CD4-positive, alpha-beta T cell (primary cell): ENCODE measurements at regions not wholly inside any gene's neighbourhood (a gene's known extent, or its start where the extent isn't known, plus 50 kb on each side); places are given as distances from the start of the nearest gene placed in this dataset.

ENCODE experiments used
- ATAC-seq: fragments of 200-7000 bp; cut with Tn5 transposase; one replicate; pipeline ENCODE4 v1.10.0; 2022; ENCODE audit warnings: mild to moderate bottlenecking; ENCODE audit not compliant: poor library complexity
- CTCF ChIA-PET: fragments of 350-600 bp; sonication (Branson Sonifier 250); formaldehyde crosslinking; loops from one replicate; lab custom pipeline; 2021; ENCODE audit warnings: antibody characterized with exemption, inconsistent platforms; lab: Charles Lee
- POLR2A ChIA-PET: fragments of 350-600 bp; sonication (Branson Sonifier 250); formaldehyde crosslinking; loops from one replicate; lab custom pipeline; 2021; ENCODE audit warnings: antibody characterized with exemption, inconsistent platforms; lab: Charles Lee
- DNase-seq, 14 experiments: peaks; one replicate each; pipeline ENCODE4 v3.0.0-alpha.2; 2013 to 2020; ENCODE audit warnings: mixed read lengths in 2 of 14
- H3K27ac ChIP-seq, 2 donors: one replicate each; pipeline versions ENCODE4 v1.5.1 to v1.7.0; 2013; ENCODE audit warnings: low read length in 2 of 2, low read depth in 1 of 2, mild to moderate bottlenecking in 1 of 2
- H3K27me3 ChIP-seq, 2 experiments: 1 replicate in 1 of 2; 2 replicates in 1 of 2; pipeline versions ENCODE4 v1.6.1 to v1.7.0; 2013; ENCODE audit warnings: low read length in 2 of 2, control low read depth in 1 of 2, mild to moderate bottlenecking in 1 of 2, moderate library complexity in 1 of 2; ENCODE audit not compliant: insufficient read depth in 2 of 2, control insufficient read depth in 1 of 2
- H3K36me3 ChIP-seq: one replicate; pipeline ENCODE4 v1.6.1; 2013; ENCODE audit warnings: low read length, control low read depth; ENCODE audit not compliant: insufficient read depth
- H3K4me1 ChIP-seq: one replicate; pipeline ENCODE4 v1.6.1; 2013; ENCODE audit warnings: low read length, control low read depth; ENCODE audit not compliant: insufficient read depth
- H3K4me3 ChIP-seq: one replicate; pipeline ENCODE4 v1.5.1; 2013; ENCODE audit warnings: mild to moderate bottlenecking, low read length, moderate library complexity
- H3K9me3 ChIP-seq, 2 experiments: 1 replicate in 1 of 2; 2 replicates in 1 of 2; pipeline versions ENCODE4 v1.6.1 to v1.7.0; 2013; ENCODE audit warnings: low read length in 2 of 2, mild to moderate bottlenecking in 2 of 2, control low read depth in 1 of 2, moderate library complexity in 1 of 2; ENCODE audit not compliant: control insufficient read depth in 1 of 2, insufficient read depth in 1 of 2
- H3K27ac Mint-ChIP-seq: one replicate; pipeline ENCODE4 v1.8.0; 2020; ENCODE audit warnings: mixed read lengths
- H3K27me3 Mint-ChIP-seq: one replicate; pipeline ENCODE4 v1.8.0; 2021; ENCODE audit warnings: mixed read lengths
- H3K36me3 Mint-ChIP-seq: one replicate; pipeline ENCODE4 v1.8.0; 2021; ENCODE audit warnings: low read depth, mixed read lengths
- H3K4me1 Mint-ChIP-seq: one replicate; pipeline ENCODE4 v1.8.0; 2021; ENCODE audit warnings: low read depth, mixed read lengths
- H3K4me3 Mint-ChIP-seq: one replicate; pipeline ENCODE4 v1.8.0; 2020; ENCODE audit warnings: mild to moderate bottlenecking, mixed read lengths
- H3K9me3 Mint-ChIP-seq: one replicate; pipeline ENCODE4 v1.8.0; 2020; ENCODE audit warnings: mixed read lengths
- CTCF ChIP-seq: fragments of 200-600 bp; IDR thresholded peaks from one replicate; pipeline ENCODE4 v1.8.0; 2022; ENCODE audit warnings: antibody characterized with exemption, mild to moderate bottlenecking
- intact Hi-C, 2 experiments: fragments of 100-400 bp; cut with DNase I in 1 of 2; cut with micrococcal nuclease in 1 of 2; formaldehyde crosslinking; loops; one replicate each; pipeline versions ENCODE4 v1.15.1 to v1.9.0; 2023 to 2025; cut with DNase I, micrococcal nuclease

GRCh38 chr2:144225076-144225475 lies 294.8 kb downstream of the ZEB2 start:
- Histone ChIP-seq H3K36me3 (no peaks in the 10 kb centered on the region), H3K4me3 (no peak overlapping the region), H3K9me3 (no peaks in the 10 kb centered on the region), H3K4me1 (no peaks in the 10 kb centered on the region), H3K27ac (no peak overlapping the region), H3K27me3 (no peaks in the 10 kb centered on the region)
- H3K4me1 Mint-ChIP-seq, result no peaks in the 10 kb centered on the region
- no peaks in the 10 kb centered on the region for H3K36me3 Mint-ChIP-seq
- H3K27me3 Mint-ChIP-seq, result no peaks in the 10 kb centered on the region
- intact Hi-C loops, result no loop called here
- CTCF ChIA-PET, result interaction anchor here (0.6 to 1.4 kb wide), 2 partner anchors 14 to 128 kb away, joined by 3 to 4 read pairs; no protein-coding TSS in a partner anchor
- DNase-seq (no peak), ATAC-seq (no peak)
- no peak overlapping the region for H3K4me3 Mint-ChIP-seq
- no peak for TF ChIP-seq CTCF
- POLR2A ChIA-PET, result no interaction called here
- H3K27ac Mint-ChIP-seq, result no peak overlapping the region
- no peaks in the 10 kb centered on the region for H3K9me3 Mint-ChIP-seq

- no peaks in the 10 kb centered on the region for H3K9me3 Mint-ChIP-seq
- H3K4me3 Mint-ChIP-seq, result no peak overlapping the region
- TF ChIP-seq CTCF, result no peak
- no peak overlapping the region for H3K27ac Mint-ChIP-seq
- ATAC-seq (no peak), DNase-seq (no peak)
- H3K36me3 Mint-ChIP-seq, result no peaks in the 10 kb centered on the region
- H3K27me3 ChIP-seq, result no peaks in the 10 kb centered on the region
- no peaks in the 10 kb centered on the region for H3K27me3 Mint-ChIP-seq
- ChIA-PET POLR2A (no interaction called here), CTCF (interaction anchor here (0.6 to 1.4 kb wide), 2 partner anchors 15 to 129 kb away, joined by 3 to 4 read pairs; no protein-coding TSS in a partner anchor)
- H3K36me3 ChIP-seq, result no peaks in the 10 kb centered on the region
- no peak overlapping the region for H3K27ac ChIP-seq
- no peaks in the 10 kb centered on the region for H3K4me1 Mint-ChIP-seq
- H3K4me1 ChIP-seq, result no peaks in the 10 kb centered on the region
- no peaks in the 10 kb centered on the region for H3K9me3 ChIP-seq
- H3K4me3 ChIP-seq, result no peak overlapping the region
- intact Hi-C loops, result no loop called here
Measured at GRCh38 chr2:144224472-144224871, 295.4 kb downstream of the ZEB2 start.

- TF ChIP-seq CTCF, result no peak
- Histone ChIP-seq H3K27ac (no peak overlapping the region), H3K9me3 (no peaks in the 10 kb centered on the region), H3K27me3 (no peaks in the 10 kb centered on the region), H3K4me3 (no peak overlapping the region), H3K36me3 (no peaks in the 10 kb centered on the region), H3K4me1 (no peaks in the 10 kb centered on the region)
- no peak for ATAC-seq
- no peaks in the 10 kb centered on the region for H3K9me3 Mint-ChIP-seq
- no peaks in the 10 kb centered on the region for H3K36me3 Mint-ChIP-seq
- intact Hi-C loops, result no loop called here
- no peak overlapping the region for H3K4me3 Mint-ChIP-seq
- ChIA-PET CTCF (no interaction called here), POLR2A (interaction anchor here (0.6 to 0.7 kb wide), 2 partner anchors 18 to 575 kb away, joined by 3 read pairs; no protein-coding TSS in a partner anchor)
- H3K27ac Mint-ChIP-seq, result no peak overlapping the region
- DNase-seq, result no peak
- H3K27me3 Mint-ChIP-seq, result no peaks in the 10 kb centered on the region
- H3K4me1 Mint-ChIP-seq, result peaks cover 7% of the 10 kb centered on the region
Measured at GRCh38 chr2:144219979-144220378, 299.9 kb downstream of the ZEB2 start.
